GM13976 (cell line): ENCODE measurements at regions not wholly inside any gene's neighbourhood (a gene's known extent, or its start where the extent isn't known, plus 50 kb on each side); places are given as distances from the start of the nearest gene placed in this dataset.

Experiments
- DNase-seq: peaks from one replicate; pipeline ENCODE4 v3.0.0; 2012; ENCODE audit warnings: low spot score
- in situ Hi-C: fragments of 300-500 bp; cut with MboI; formaldehyde crosslinking; loops from one replicate; pipeline ENCODE4 v1.12.0; 2022; ENCODE audit warnings: low sequenced_read_pairs, mixed read lengths, inconsistent platforms; ENCODE audit not compliant: unreplicated experiment
- TF ChIP-seq, protein P1 (sequence below): IDR thresholded peaks from 2 replicates; pipeline ENCODE4 v1.5.1; 2012; ENCODE audit warnings: borderline replicate concordance, mild to moderate bottlenecking; ENCODE audit not compliant: insufficient read depth; ENCODE audit errors: extremely low read depth, missing control alignments, control extremely low read depth

DNA sequence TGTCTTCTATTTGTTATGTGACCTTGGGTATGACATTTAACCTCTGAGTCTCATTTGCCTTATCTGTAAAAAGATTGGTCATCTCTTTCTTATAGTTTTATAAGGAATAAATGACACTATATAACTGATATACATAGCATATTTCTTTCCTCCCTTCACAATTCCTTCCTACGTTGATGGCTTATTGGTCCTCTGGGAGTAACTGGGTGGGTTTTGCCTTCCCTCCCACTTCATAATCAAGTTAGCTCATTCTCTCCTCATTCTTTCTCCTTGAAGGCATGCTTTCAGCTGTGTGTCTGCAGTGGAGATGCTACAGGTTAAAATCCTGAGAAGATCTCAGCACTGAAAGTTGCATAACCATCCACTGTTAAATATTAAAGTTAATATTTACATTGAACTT lies 382.4 kb downstream of the TMEM38B start:
- DNase-seq = no peak
- TF ChIP-seq, protein P1, sequence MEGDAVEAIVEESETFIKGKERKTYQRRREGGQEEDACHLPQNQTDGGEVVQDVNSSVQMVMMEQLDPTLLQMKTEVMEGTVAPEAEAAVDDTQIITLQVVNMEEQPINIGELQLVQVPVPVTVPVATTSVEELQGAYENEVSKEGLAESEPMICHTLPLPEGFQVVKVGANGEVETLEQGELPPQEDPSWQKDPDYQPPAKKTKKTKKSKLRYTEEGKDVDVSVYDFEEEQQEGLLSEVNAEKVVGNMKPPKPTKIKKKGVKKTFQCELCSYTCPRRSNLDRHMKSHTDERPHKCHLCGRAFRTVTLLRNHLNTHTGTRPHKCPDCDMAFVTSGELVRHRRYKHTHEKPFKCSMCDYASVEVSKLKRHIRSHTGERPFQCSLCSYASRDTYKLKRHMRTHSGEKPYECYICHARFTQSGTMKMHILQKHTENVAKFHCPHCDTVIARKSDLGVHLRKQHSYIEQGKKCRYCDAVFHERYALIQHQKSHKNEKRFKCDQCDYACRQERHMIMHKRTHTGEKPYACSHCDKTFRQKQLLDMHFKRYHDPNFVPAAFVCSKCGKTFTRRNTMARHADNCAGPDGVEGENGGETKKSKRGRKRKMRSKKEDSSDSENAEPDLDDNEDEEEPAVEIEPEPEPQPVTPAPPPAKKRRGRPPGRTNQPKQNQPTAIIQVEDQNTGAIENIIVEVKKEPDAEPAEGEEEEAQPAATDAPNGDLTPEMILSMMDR = no peak
- in situ Hi-C loops = no loop called here

GRCh38 chr9:106077731-106078130 lies 383.4 kb downstream of the TMEM38B start:
- no peak for DNase-seq
- in situ Hi-C loops = no loop called here
- TF ChIP-seq, protein P1 = no peak

- TF ChIP-seq, protein P1 = no peak
- DNase-seq = no peak
- in situ Hi-C loops = no loop called here
Measured at GRCh38 chr9:106082621-106083020, 388.3 kb downstream of the TMEM38B start.

DNA sequence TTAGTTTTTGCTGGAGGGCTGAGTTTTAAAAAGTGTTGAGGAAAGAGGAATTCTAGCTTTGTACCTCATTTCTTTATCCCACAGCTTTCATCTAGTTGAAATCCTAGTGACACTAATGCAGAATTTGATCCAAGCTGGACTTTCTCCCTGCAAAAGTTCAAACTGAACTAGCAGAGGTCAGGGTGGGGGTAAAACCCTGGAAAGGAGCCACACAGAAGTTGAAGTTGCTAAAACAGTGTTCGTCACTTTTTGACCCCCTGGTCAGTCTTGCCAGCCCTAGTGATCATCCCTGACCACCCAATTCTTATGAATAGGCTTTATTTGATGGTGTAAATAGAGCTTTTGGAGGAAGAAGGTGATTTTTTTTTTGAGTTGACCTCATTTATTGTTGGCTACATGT lies 390.4 kb downstream of the TMEM38B start:
- TF ChIP-seq, protein P1 = no peak
- in situ Hi-C loops = no loop called here
- no peak for DNase-seq

- in situ Hi-C loops = no loop called here
- TF ChIP-seq, protein P1 = no peak
- no peak for DNase-seq
Measured at GRCh38 chr9:106085479-106085878, 391.1 kb downstream of the TMEM38B start.

- in situ Hi-C loops = no loop called here
- no peak for DNase-seq
- TF ChIP-seq, protein P1 = no peak
Measured at GRCh38 chr9:106092083-106092482, 397.7 kb downstream of the TMEM38B start.

DNA sequence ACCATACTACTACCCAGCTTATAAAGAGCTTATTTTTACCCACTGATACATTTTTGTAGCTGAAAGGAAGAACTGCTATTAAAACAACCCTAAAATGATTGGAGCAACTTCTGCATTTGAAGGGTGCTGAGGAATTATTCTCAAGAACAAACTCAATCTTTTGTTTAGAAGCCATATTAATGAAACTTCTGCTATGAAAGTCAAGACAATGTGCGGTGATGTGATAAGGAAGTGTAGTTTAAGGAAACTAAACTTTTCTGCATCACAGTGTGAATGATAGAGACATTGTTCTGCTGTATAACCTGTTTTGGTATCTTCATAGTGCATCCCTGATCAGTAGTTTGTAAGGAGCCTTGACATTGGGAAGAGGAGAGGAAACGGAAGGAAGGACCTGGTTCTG lies 408.5 kb downstream of the TMEM38B start:
- TF ChIP-seq, protein P1 = no peak
- in situ Hi-C loops = no loop called here
- DNase-seq = no peak
